ENCODE measurements at regions not wholly inside any gene's neighbourhood (a gene's known extent, or its start where the extent isn't known, plus 50 kb on each side); places are given as distances from the start of the nearest gene placed in this dataset.

- no peak for FAIRE-seq
- no peak for TF ChIP-seq POU2F2 (IDR thresholded peaks at IDR 0.05; ENCODE audit: low read depth, low read length)
- no peak for TF ChIP-seq POLR2AphosphoS5 (IDR thresholded peaks at IDR 0.05; ENCODE audit: low read depth, low read length)
- TF ChIP-seq POLR2A (IDR thresholded peaks at IDR 0.05; ENCODE audit: low read depth, low read length), result no peak
- TF ChIP-seq SPI1 (IDR thresholded peaks at IDR 0.05; ENCODE audit: low read depth, low read length), result no peak
- no peak for TF ChIP-seq TAF1 (IDR thresholded peaks at IDR 0.05; ENCODE audit: low read depth, low read length)
- TF ChIP-seq PAX5 (IDR thresholded peaks at IDR 0.05; ENCODE audit: insufficient read depth, low read length, severe bottlenecking), result no peak
- DNase-seq (ENCODE audit: insufficient read length, low spot score), result no peak
These were observed 85.2 kb upstream of the LINC01488 start for GRCh38 chr11:69396051-69396947.

- FAIRE-seq, result no peak
These were observed 84.5 kb upstream of the LINC01488 start for GRCh38 chr11:69396948-69397307.

GRCh38 chr11:69397732-69398131, 83.7 kb upstream of the LINC01488 start:
- FAIRE-seq (no peak), DNase-seq (ENCODE audit: insufficient read length, low spot score) (no peak)
- no peak for TF ChIP-seq POU2F2 (IDR thresholded peaks at IDR 0.05; ENCODE audit: low read depth, low read length)
- TF ChIP-seq SPI1 (IDR thresholded peaks at IDR 0.05; ENCODE audit: low read depth, low read length), result no peak
- TF ChIP-seq TAF1 (IDR thresholded peaks at IDR 0.05; ENCODE audit: low read depth, low read length), result no peak
- no peak for TF ChIP-seq POLR2A (IDR thresholded peaks at IDR 0.05; ENCODE audit: low read depth, low read length)
- TF ChIP-seq POLR2AphosphoS5 (IDR thresholded peaks at IDR 0.05; ENCODE audit: low read depth, low read length), result no peak

More at GRCh38 chr11:69396948-69397307, 84.5 kb upstream of the LINC01488 start:
- TF ChIP-seq TAF1 (IDR thresholded peaks at IDR 0.05; ENCODE audit: low read depth, low read length) (no peak), POU2F2 (IDR thresholded peaks at IDR 0.05; ENCODE audit: low read depth, low read length) (no peak), POLR2AphosphoS5 (IDR thresholded peaks at IDR 0.05; ENCODE audit: low read depth, low read length) (no peak), SPI1 (IDR thresholded peaks at IDR 0.05; ENCODE audit: low read depth, low read length) (no peak), PAX5 (IDR thresholded peaks at IDR 0.05; ENCODE audit: insufficient read depth, low read length, severe bottlenecking) (no peak), POLR2A (IDR thresholded peaks at IDR 0.05; ENCODE audit: low read depth, low read length) (no peak)
- no peak for DNase-seq (ENCODE audit: insufficient read length, low spot score)

- FAIRE-seq (no peak), DNase-seq (ENCODE audit: insufficient read length, low spot score) (no peak)
- no peak for TF ChIP-seq POLR2AphosphoS5 (IDR thresholded peaks at IDR 0.05; ENCODE audit: low read depth, low read length)
- no peak for TF ChIP-seq POLR2A (IDR thresholded peaks at IDR 0.05; ENCODE audit: low read depth, low read length)
- TF ChIP-seq POU2F2 (IDR thresholded peaks at IDR 0.05; ENCODE audit: low read depth, low read length), result no peak
- TF ChIP-seq PAX5 (IDR thresholded peaks at IDR 0.05; ENCODE audit: insufficient read depth, low read length, severe bottlenecking), result no peak
- no peak for TF ChIP-seq TAF1 (IDR thresholded peaks at IDR 0.05; ENCODE audit: low read depth, low read length)
- TF ChIP-seq SPI1 (IDR thresholded peaks at IDR 0.05; ENCODE audit: low read depth, low read length), result no peak
These were observed 82.7 kb upstream of the LINC01488 start for GRCh38 chr11:69398529-69399492.

GRCh38 chr11:69400140-69400539, 81.3 kb upstream of the LINC01488 start:
- no peak for DNase-seq (ENCODE audit: insufficient read length, low spot score)
- FAIRE-seq, result no peak
- TF ChIP-seq POLR2AphosphoS5 (IDR thresholded peaks at IDR 0.05; ENCODE audit: low read depth, low read length), result no peak
- no peak for TF ChIP-seq POLR2A (IDR thresholded peaks at IDR 0.05; ENCODE audit: low read depth, low read length)
- no peak for TF ChIP-seq SPI1 (IDR thresholded peaks at IDR 0.05; ENCODE audit: low read depth, low read length)
- TF ChIP-seq TAF1 (IDR thresholded peaks at IDR 0.05; ENCODE audit: low read depth, low read length), result no peak
- no peak for TF ChIP-seq PAX5 (IDR thresholded peaks at IDR 0.05; ENCODE audit: insufficient read depth, low read length, severe bottlenecking)
- no peak for TF ChIP-seq POU2F2 (IDR thresholded peaks at IDR 0.05; ENCODE audit: low read depth, low read length)

- no peak for DNase-seq (ENCODE audit: insufficient read length, low spot score)
- TF ChIP-seq POLR2A (IDR thresholded peaks at IDR 0.05; ENCODE audit: low read depth, low read length), result no peak
- TF ChIP-seq PAX5 (IDR thresholded peaks at IDR 0.05; ENCODE audit: insufficient read depth, low read length, severe bottlenecking), result no peak
- no peak for TF ChIP-seq SPI1 (IDR thresholded peaks at IDR 0.05; ENCODE audit: low read depth, low read length)
- TF ChIP-seq TAF1 (IDR thresholded peaks at IDR 0.05; ENCODE audit: low read depth, low read length), result no peak
- TF ChIP-seq POLR2AphosphoS5 (IDR thresholded peaks at IDR 0.05; ENCODE audit: low read depth, low read length), result no peak
- no peak for TF ChIP-seq POU2F2 (IDR thresholded peaks at IDR 0.05; ENCODE audit: low read depth, low read length)
- no peak for FAIRE-seq
These were observed 80.5 kb upstream of the LINC01488 start for GRCh38 chr11:69400771-69401590.

GRCh38 chr11:69401715-69402114, 79.7 kb upstream of the LINC01488 start:
- DNase-seq (ENCODE audit: insufficient read length, low spot score) (no peak), FAIRE-seq (no peak)
- TF ChIP-seq TAF1 (IDR thresholded peaks at IDR 0.05; ENCODE audit: low read depth, low read length), result no peak
- TF ChIP-seq SPI1 (IDR thresholded peaks at IDR 0.05; ENCODE audit: low read depth, low read length), result peak; percentile 53; the same call in 1 of the 2 replicates

GRCh38 chr11:69402251-69402887, 79.1 kb upstream of the LINC01488 start:
- no peak for FAIRE-seq
- DNase-seq (ENCODE audit: insufficient read length, low spot score), result no peak
- TF ChIP-seq TAF1 (IDR thresholded peaks at IDR 0.05; ENCODE audit: low read depth, low read length) (no peak), PAX5 (IDR thresholded peaks at IDR 0.05; ENCODE audit: insufficient read depth, low read length, severe bottlenecking) (no peak), SPI1 (IDR thresholded peaks at IDR 0.05; ENCODE audit: low read depth, low read length) (no peak), POLR2AphosphoS5 (IDR thresholded peaks at IDR 0.05; ENCODE audit: low read depth, low read length) (no peak), POLR2A (IDR thresholded peaks at IDR 0.05; ENCODE audit: low read depth, low read length) (no peak)

Measured in GM12891 (cell line).